OCI-LY7 (cell line): ENCODE measurements at regions not wholly inside any gene's neighbourhood (a gene's known extent, or its start where the extent isn't known, plus 50 kb on each side); places are given as distances from the start of the nearest gene placed in this dataset.
"Not testable (repeated sequence)": the region's sequence is repeated elsewhere in the genome, so short reads cannot be mapped to it uniquely, and the experiment has no call there.

Experiments used
- BruUV-seq: library from RNA; stranded (reverse); fragments of 400-500 nt; replicated peaks from 2 replicates; lab custom pipeline; 2021; lab: Mats Ljungman, UMichigan
- CTCF ChIA-PET: fragments of 300-600 bp; sonication (Branson Sonifier 250); formaldehyde crosslinking; loops from one replicate; lab custom pipeline; 2022; ENCODE audit warnings: antibody characterized with exemption; ENCODE audit not compliant: unreplicated experiment; lab: Charles Lee
- POLR2A ChIA-PET: fragments of 300-600 bp; sonication (Branson Sonifier 250); formaldehyde crosslinking; loops from one replicate; lab custom pipeline; 2022; ENCODE audit warnings: antibody characterized with exemption; lab: Charles Lee
- DNase-seq: peaks from one replicate; pipeline ENCODE4 v3.0.0-alpha.2; 2015; ENCODE audit warnings: low spot score
- H2AFZ ChIP-seq: fragments of 200-600 bp; sonication (generic), shearing (Covaris generic); 2 replicates; pipeline ENCODE4 v1.6.1; 2014; ENCODE audit warnings: mild to moderate bottlenecking, antibody characterized with exemption, low read length, moderate library complexity
- H3K27ac ChIP-seq: fragments of 200-600 bp; sonication (generic); 2 replicates; pipeline ENCODE4 v1.5.1; 2014; ENCODE audit warnings: mixed run types, low read depth, mild to moderate bottlenecking, moderate library complexity, low read length, inconsistent platforms; ENCODE audit not compliant: poor library complexity, severe bottlenecking
- H3K36me3 ChIP-seq: fragments of 200-600 bp; sonication (generic); 2 replicates; pipeline ENCODE4 v1.6.1; 2014; ENCODE audit warnings: mild to moderate bottlenecking, antibody characterized with exemption, low read length, moderate library complexity, mixed read lengths; ENCODE audit not compliant: insufficient read depth
- H3K4me1 ChIP-seq: fragments of 200-600 bp; sonication (generic); 2 replicates; pipeline ENCODE4 v1.5.1; 2014; ENCODE audit warnings: mild to moderate bottlenecking, low read length; ENCODE audit not compliant: insufficient read depth, poor library complexity, severe bottlenecking
- H3K4me2 ChIP-seq: fragments of 200-600 bp; sonication (generic); 2 replicates; pipeline ENCODE4 v1.6.1; 2014; ENCODE audit warnings: mild to moderate bottlenecking, low read length
- H3K4me3 ChIP-seq: fragments of 200-600 bp; sonication (generic); 2 replicates; pipeline ENCODE4 v1.5.1; 2014; ENCODE audit warnings: mild to moderate bottlenecking, low read depth, low read length; ENCODE audit not compliant: poor library complexity, severe bottlenecking
- H3K79me2 ChIP-seq: fragments of 200-600 bp; sonication (generic); 2 replicates; pipeline ENCODE4 v1.6.1; 2016; ENCODE audit warnings: low read depth, mild to moderate bottlenecking, low read length, moderate library complexity, mixed read lengths; ENCODE audit not compliant: insufficient read depth
- H3K9me2 ChIP-seq: fragments of 200-600 bp; sonication (generic); 2 replicates; pipeline ENCODE4 v1.6.1; 2016; ENCODE audit warnings: mild to moderate bottlenecking, low read length, mixed read lengths; ENCODE audit not compliant: insufficient read depth
- H3K9me3 ChIP-seq: fragments of 200-600 bp; sonication (generic); 2 replicates; pipeline ENCODE4 v1.6.1; 2014; ENCODE audit warnings: mild to moderate bottlenecking, mixed run types, low read length, mixed read lengths
- H4K20me1 ChIP-seq: fragments of 200-600 bp; sonication (generic); 2 replicates; pipeline ENCODE4 v1.6.1; 2014; ENCODE audit warnings: mild to moderate bottlenecking, antibody characterized with exemption, low read length, moderate library complexity, mixed read lengths; ENCODE audit not compliant: insufficient read depth
- CTCF ChIP-seq: fragments of 200-600 bp; sonication (generic); conservative IDR thresholded peaks from 2 replicates; pipeline ENCODE4 v1.5.1; 2014; ENCODE audit warnings: mild to moderate bottlenecking, antibody characterized with exemption, low read length, moderate library complexity, mixed read lengths
- EZH2phosphoT487 ChIP-seq: fragments of 200-600 bp; sonication (generic); IDR thresholded peaks from 2 replicates; pipeline ENCODE4 v1.6.1; 2018; ENCODE audit warnings: low read depth, borderline replicate concordance, mild to moderate bottlenecking, mixed run types, antibody characterized with exemption, low read length, moderate library complexity, mixed read lengths
- intact Hi-C: fragments of 100-400 bp; cut with micrococcal nuclease; formaldehyde crosslinking; loops from one replicate; pipeline ENCODE4 v1.10.0; 2022; ENCODE audit not compliant: unreplicated experiment

- Histone ChIP-seq H3K9me3 (no peaks in the 10 kb centered on the region), H3K36me3 (no peaks in the 10 kb centered on the region), H3K4me2 (no peak overlapping the region), H4K20me1 (no peaks in the 10 kb centered on the region), H3K4me1 (no peaks in the 10 kb centered on the region), H2AFZ (no peak overlapping the region), H3K9me2 (no peaks in the 10 kb centered on the region), H3K4me3 (no peak overlapping the region), H3K27ac (no peak overlapping the region), H3K79me2 (no peaks in the 10 kb centered on the region)
- TF ChIP-seq CTCF (no peak), EZH2phosphoT487 (no peak)
- DNase-seq = no peak
- ChIA-PET CTCF (no interaction called here), POLR2A (interaction anchor here (0.7 kb wide), 2 partner anchors 34 to 1291 kb away, joined by 3 read pairs; no protein-coding TSS in a partner anchor)
- intact Hi-C loops = no loop called here
- no TSS peak for BruUV-seq
Observed at GRCh38 chr12:77222336-77222735, 157.0 kb upstream of the E2F7 start.

- no peak overlapping the region for H2AFZ ChIP-seq
- H3K9me3 ChIP-seq = no peaks in the 10 kb centered on the region
- no peak overlapping the region for H3K27ac ChIP-seq
- H3K4me1 ChIP-seq = no peaks in the 10 kb centered on the region
- no peaks in the 10 kb centered on the region for H4K20me1 ChIP-seq
- no peaks in the 10 kb centered on the region for H3K9me2 ChIP-seq
- CTCF ChIA-PET = no interaction called here
- H3K79me2 ChIP-seq = no peaks in the 10 kb centered on the region
- TF ChIP-seq CTCF (no peak), EZH2phosphoT487 (no peak)
- no peak overlapping the region for H3K4me2 ChIP-seq
- H3K36me3 ChIP-seq = no peaks in the 10 kb centered on the region
- intact Hi-C loops = no loop called here
- no peak for DNase-seq
- BruUV-seq = no TSS peak
- no peak overlapping the region for H3K4me3 ChIP-seq
- POLR2A ChIA-PET = no interaction called here
Observed at GRCh38 chr12:77220586-77220985, 155.2 kb upstream of the E2F7 start.

- TF ChIP-seq EZH2phosphoT487 (no peak), CTCF (no peak)
- no peaks in the 10 kb centered on the region for H3K9me3 ChIP-seq
- POLR2A ChIA-PET = no interaction called here
Observed at GRCh38 chr12:77218278-77218677, 152.9 kb upstream of the E2F7 start.

GRCh38 chr12:77216136-77216535 lies 150.8 kb upstream of the E2F7 start:
- H4K20me1 ChIP-seq, H3K36me3 ChIP-seq, DNase-seq, H3K4me2 ChIP-seq, CTCF ChIA-PET, BruUV-seq, H3K4me3 ChIP-seq, H3K79me2 ChIP-seq, H2AFZ ChIP-seq, H3K9me2 ChIP-seq, POLR2A ChIA-PET, H3K27ac ChIP-seq, H3K9me3 ChIP-seq, intact Hi-C loops, H3K4me1 ChIP-seq: not testable (repeated sequence)

More at GRCh38 chr12:77218278-77218677, 152.9 kb upstream of the E2F7 start:
- no peaks in the 10 kb centered on the region for H3K79me2 ChIP-seq
- CTCF ChIA-PET = no interaction called here
- H3K36me3 ChIP-seq = no peaks in the 10 kb centered on the region
- H3K27ac ChIP-seq = no peak overlapping the region
- H3K4me3 ChIP-seq = no peak overlapping the region
- no peaks in the 10 kb centered on the region for H3K4me1 ChIP-seq
- no peaks in the 10 kb centered on the region for H4K20me1 ChIP-seq
- H3K4me2 ChIP-seq = no peak overlapping the region
- no peak for DNase-seq
- BruUV-seq = no TSS peak
- intact Hi-C loops = no loop called here
- no peak overlapping the region for H2AFZ ChIP-seq
- no peaks in the 10 kb centered on the region for H3K9me2 ChIP-seq
